Aorta (tissue), 5 donors: ENCODE measurements at regions not wholly inside any gene's neighbourhood (a gene's known extent, or its start where the extent isn't known, plus 50 kb on each side); places are given as distances from the start of the nearest gene placed in this dataset.

ENCODE experiments used
- ATAC-seq: fragments of 200-7000 bp; cut with Tn5 transposase; one replicate; pipeline ENCODE4 v1.9.1; 2022; ENCODE audit warnings: moderate library complexity; ENCODE audit not compliant: low FRiP score
- DNase-seq, 2 donors: peaks; one replicate each; pipeline ENCODE4 v3.0.0-alpha.2; 2020
- H3K27ac ChIP-seq, 2 donors: one replicate each; pipeline ENCODE4 v1.5.1; 2013; ENCODE audit warnings: low read length in 2 of 2, mild to moderate bottlenecking in 2 of 2, moderate library complexity in 2 of 2, control low read depth in 1 of 2, inconsistent platforms in 1 of 2, low read depth in 1 of 2
- H3K27me3 ChIP-seq, 2 donors: one replicate each; pipeline ENCODE4 v1.6.1; 2013; ENCODE audit warnings: control low read depth in 1 of 2, low read length in 1 of 2, mild to moderate bottlenecking in 1 of 2, moderate library complexity in 1 of 2; ENCODE audit not compliant: insufficient read depth in 2 of 2, control insufficient read depth in 1 of 2
- H3K36me3 ChIP-seq, 2 donors: one replicate each; pipeline ENCODE4 v1.6.1; 2013; ENCODE audit warnings: control low read depth in 1 of 2, low read length in 1 of 2, mild to moderate bottlenecking in 1 of 2; ENCODE audit not compliant: insufficient read depth in 2 of 2, control insufficient read depth in 1 of 2
- H3K4me1 ChIP-seq, 2 donors: one replicate each; pipeline ENCODE4 v1.6.1; 2013; ENCODE audit warnings: low read length in 2 of 2, control low read depth in 1 of 2, mild to moderate bottlenecking in 1 of 2, moderate library complexity in 1 of 2; ENCODE audit not compliant: insufficient read depth in 2 of 2, control insufficient read depth in 1 of 2
- H3K4me3 ChIP-seq, 2 donors: one replicate each; pipeline ENCODE4 v1.5.1; 2013; ENCODE audit warnings: low read length in 2 of 2, control low read depth in 1 of 2, mild to moderate bottlenecking in 1 of 2
- H3K9me3 ChIP-seq: one replicate; pipeline ENCODE4 v1.6.1; 2013; ENCODE audit warnings: mild to moderate bottlenecking, low read length; ENCODE audit not compliant: control insufficient read depth
- WGBS, 2 donors: extraction: QIAGEN DNeasy Blood & Tissue Kit; methylation state at CpG; one replicate each; pipeline ENCODE4 v1.1.7; 2013; 5-methylcytosine and 5-hydroxymethylcytosine counted together
- intact Hi-C, 2 donors: fragments of 100-400 bp; cut with DNase I; formaldehyde crosslinking; loops; one replicate each; pipeline versions ENCODE4 v1.14.2 to v1.15.0; 2022
- donor health status: healthy with polysubstance abuse.
- donor health status: Bipolar disorder and iron deficiency.
- donor health status: DM: no; HTN: no; CAD: no.
- donor health status: DM: no; HTN: no; CAD: no.
- donor health status: DM: yes; HTN: yes; CAD: no.

- no peaks in the 10 kb centered on the region for H3K9me3 ChIP-seq
These were observed 256.9 kb upstream of the LUZP2 start for GRCh38 chr11:24239930-24240329.

GRCh38 chr11:24240496-24241175, 256.2 kb upstream of the LUZP2 start:
- H3K4me1 ChIP-seq: no peaks in the 10 kb centered on the region
- H3K9me3 ChIP-seq: no peaks in the 10 kb centered on the region
- ATAC-seq (no peak), DNase-seq (no peak)
- intact Hi-C loops: no loop called here
- no peak overlapping the region for H3K4me3 ChIP-seq
- H3K27ac ChIP-seq: no peak overlapping the region
- H3K36me3 ChIP-seq: no peaks in the 10 kb centered on the region
- no peaks in the 10 kb centered on the region for H3K27me3 ChIP-seq
- WGBS, 2 donors: 42 to 74% methylated on average over 1 of the region's 1 CpG

More at GRCh38 chr11:24239930-24240329, 256.9 kb upstream of the LUZP2 start:
- no peaks in the 10 kb centered on the region for H3K27me3 ChIP-seq
- H3K4me1 ChIP-seq: no peaks in the 10 kb centered on the region
- no peak overlapping the region for H3K4me3 ChIP-seq
- H3K36me3 ChIP-seq: no peaks in the 10 kb centered on the region
- no peak overlapping the region for H3K27ac ChIP-seq
- no peak for ATAC-seq
- DNase-seq: no peak
- intact Hi-C loops: no loop called here

- ATAC-seq (no peak), DNase-seq (no peak)
- no peak overlapping the region for H3K4me3 ChIP-seq
- H3K27ac ChIP-seq: no peak overlapping the region
- 75 to 83% methylated on average over 1 of the region's 1 CpG for WGBS, 2 donors
- no peaks in the 10 kb centered on the region for H3K27me3 ChIP-seq
- H3K9me3 ChIP-seq: no peaks in the 10 kb centered on the region
- no peaks in the 10 kb centered on the region for H3K36me3 ChIP-seq
- intact Hi-C loops: no loop called here
- no peaks in the 10 kb centered on the region for H3K4me1 ChIP-seq
These were observed 250.1 kb upstream of the LUZP2 start for GRCh38 chr11:24246715-24247114.

GRCh38 chr11:24247846-24248245, 249.0 kb upstream of the LUZP2 start:
- intact Hi-C loops: no loop called here
- no peak for ATAC-seq
- 60 to 67% methylated on average over 3 of the region's 3 CpGs for WGBS, 2 donors
- no peak for DNase-seq
- Histone ChIP-seq H3K27me3 (no peaks in the 10 kb centered on the region), H3K9me3 (no peaks in the 10 kb centered on the region), H3K27ac (no peak overlapping the region), H3K36me3 (no peaks in the 10 kb centered on the region), H3K4me1 (no peaks in the 10 kb centered on the region), H3K4me3 (no peak overlapping the region)

GRCh38 chr11:24249921-24250320, 246.9 kb upstream of the LUZP2 start:
- no peak for DNase-seq
- Histone ChIP-seq H3K4me3 (no peak overlapping the region), H3K9me3 (no peaks in the 10 kb centered on the region), H3K4me1 (no peaks in the 10 kb centered on the region), H3K27ac (no peak overlapping the region), H3K27me3 (no peaks in the 10 kb centered on the region), H3K36me3 (no peaks in the 10 kb centered on the region)
- ATAC-seq: no peak
- 78 to 84% methylated on average over 1 of the region's 1 CpG for WGBS, 2 donors
- intact Hi-C loops: no loop called here

- Histone ChIP-seq H3K27ac (no peak overlapping the region), H3K9me3 (no peaks in the 10 kb centered on the region), H3K27me3 (no peaks in the 10 kb centered on the region), H3K36me3 (no peaks in the 10 kb centered on the region), H3K4me1 (no peaks in the 10 kb centered on the region), H3K4me3 (no peak overlapping the region)
- DNase-seq: no peak
- ATAC-seq: no peak
- WGBS, 2 donors: 39 to 50% methylated on average over 1 of the region's 1 CpG
- intact Hi-C loops: no loop called here
These were observed 243.6 kb upstream of the LUZP2 start for GRCh38 chr11:24253237-24253760.

GRCh38 chr11:24264868-24265267, 232.0 kb upstream of the LUZP2 start:
- Histone ChIP-seq H3K4me1 (no peaks in the 10 kb centered on the region), H3K4me3 (no peak overlapping the region), H3K27ac (no peak overlapping the region), H3K27me3 (no peaks in the 10 kb centered on the region), H3K36me3 (no peaks in the 10 kb centered on the region), H3K9me3 (no peaks in the 10 kb centered on the region)
- no peak for ATAC-seq
- no peak for DNase-seq
- intact Hi-C loops: no loop called here
- WGBS, 2 donors: 88 to 93% methylated on average over 2 of the region's 2 CpGs

GRCh38 chr11:24267014-24267413, 229.8 kb upstream of the LUZP2 start:
- no peaks in the 10 kb centered on the region for H3K36me3 ChIP-seq
- WGBS, 2 donors: 90 to 91% methylated on average over 2 of the region's 2 CpGs
- no peaks in the 10 kb centered on the region for H3K27me3 ChIP-seq
- ATAC-seq (no peak), DNase-seq (no peak)
- H3K9me3 ChIP-seq: no peaks in the 10 kb centered on the region
- no peaks in the 10 kb centered on the region for H3K4me1 ChIP-seq
- H3K27ac ChIP-seq: no peak overlapping the region
- H3K4me3 ChIP-seq: no peak overlapping the region
- intact Hi-C loops: no loop called here

- no peak overlapping the region for H3K27ac ChIP-seq
- no peaks in the 10 kb centered on the region for H3K27me3 ChIP-seq
- ATAC-seq (no peak), DNase-seq (no peak)
- no peaks in the 10 kb centered on the region for H3K36me3 ChIP-seq
- WGBS, 2 donors: 94 to 96% methylated on average over 2 of the region's 2 CpGs
- no peaks in the 10 kb centered on the region for H3K9me3 ChIP-seq
- H3K4me1 ChIP-seq: no peaks in the 10 kb centered on the region
- intact Hi-C loops: no loop called here
- no peak overlapping the region for H3K4me3 ChIP-seq
These were observed 225.1 kb upstream of the LUZP2 start for GRCh38 chr11:24271798-24272197.
